HG02678 (cell line): ENCODE measurements at regions not wholly inside any gene's neighbourhood (a gene's known extent, or its start where the extent isn't known, plus 50 kb on each side); places are given as distances from the start of the nearest gene placed in this dataset.

ENCODE experiments used
- ATAC-seq: cut with Tn5 transposase; IDR thresholded peaks from one replicate; pipeline ENCODE4 v1.9.1; 2021; ENCODE audit warnings: mild to moderate bottlenecking, moderate library complexity; ENCODE audit not compliant: unreplicated experiment

DNA sequence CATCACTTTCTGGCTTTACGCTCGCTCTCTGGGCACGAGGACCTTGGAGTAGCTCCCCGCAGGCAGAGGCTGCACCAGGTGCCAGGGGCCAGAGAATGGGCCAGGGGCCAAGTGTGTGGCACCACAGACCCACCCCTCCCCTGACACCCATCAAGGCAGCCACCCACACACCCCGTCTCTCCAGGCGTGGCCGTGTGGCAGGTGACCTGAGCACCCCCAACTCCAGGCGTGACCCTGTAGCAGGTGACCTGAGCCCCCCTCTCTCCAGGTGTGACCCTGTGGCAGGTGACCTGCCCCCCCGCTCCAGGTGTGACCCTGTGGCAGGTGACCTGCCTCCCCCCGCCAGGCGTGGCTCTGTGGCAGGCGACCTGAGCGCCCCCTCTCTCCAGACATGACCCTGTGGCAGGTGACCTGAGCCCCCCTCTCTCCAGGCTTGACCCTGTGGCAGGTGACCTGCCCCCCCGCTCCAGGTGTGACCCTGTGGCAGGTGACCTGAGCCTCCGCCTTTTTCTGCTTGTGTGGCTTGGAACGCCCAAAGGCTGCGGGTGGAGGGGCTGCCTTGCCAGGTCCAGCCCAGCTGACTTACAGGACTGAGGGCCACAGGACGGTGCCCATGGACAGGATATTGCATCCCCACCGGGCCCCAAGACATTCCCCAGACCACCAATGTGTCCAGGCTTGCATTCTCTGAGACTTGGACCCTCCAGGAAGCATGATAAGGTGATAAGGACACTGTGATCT lies 667.2 kb downstream of the BRD1 start:
- no peak for ATAC-seq

GRCh38 chr22:49159711-49160110 lies 668.0 kb downstream of the BRD1 start:
- ATAC-seq: no peak

GRCh38 chr22:49158741-49159564 lies 668.7 kb downstream of the BRD1 start:
- no peak for ATAC-seq

DNA sequence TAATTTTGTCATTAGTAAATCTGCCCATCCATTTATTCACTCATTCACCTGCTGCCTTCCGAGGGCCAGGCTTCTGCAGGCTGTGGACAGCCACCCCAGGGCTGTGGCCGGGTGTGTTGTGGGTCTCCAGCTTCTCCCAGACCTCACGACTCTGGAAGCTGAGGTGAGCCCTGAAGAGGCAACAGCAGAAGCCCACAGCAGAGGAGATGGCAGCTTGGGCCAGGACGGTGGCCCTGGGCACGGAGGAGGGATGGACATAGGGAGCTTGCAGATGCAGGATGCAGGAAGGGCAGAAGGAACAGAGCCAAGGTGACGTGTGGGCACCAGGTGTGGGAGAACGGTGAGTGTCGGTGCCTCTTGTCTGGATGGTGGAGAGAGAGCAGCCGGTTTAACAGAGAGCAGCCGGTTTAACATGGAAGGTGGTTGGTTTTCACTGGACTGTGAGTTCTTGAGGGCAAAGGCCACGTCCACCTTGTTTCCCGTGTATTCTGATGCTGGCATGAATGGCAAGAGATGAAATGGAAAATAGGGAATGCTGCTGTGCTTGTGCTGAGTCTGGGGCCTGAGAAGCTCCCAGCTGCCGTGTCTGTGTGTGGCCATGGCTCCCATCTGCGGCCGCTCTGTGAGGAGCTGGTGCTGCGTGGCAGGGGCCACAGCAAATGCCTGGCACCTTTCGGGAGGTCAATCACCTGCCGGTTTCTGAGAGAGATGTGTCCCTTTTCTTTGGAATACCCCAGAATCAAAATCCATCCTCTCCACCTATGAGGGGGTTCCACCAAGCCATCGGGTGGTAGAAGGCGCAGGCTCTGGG lies 669.9 kb downstream of the BRD1 start:
- ATAC-seq: no peak

GRCh38 chr22:49156662-49157285 lies 670.9 kb downstream of the BRD1 start:
- ATAC-seq: no peak

DNA sequence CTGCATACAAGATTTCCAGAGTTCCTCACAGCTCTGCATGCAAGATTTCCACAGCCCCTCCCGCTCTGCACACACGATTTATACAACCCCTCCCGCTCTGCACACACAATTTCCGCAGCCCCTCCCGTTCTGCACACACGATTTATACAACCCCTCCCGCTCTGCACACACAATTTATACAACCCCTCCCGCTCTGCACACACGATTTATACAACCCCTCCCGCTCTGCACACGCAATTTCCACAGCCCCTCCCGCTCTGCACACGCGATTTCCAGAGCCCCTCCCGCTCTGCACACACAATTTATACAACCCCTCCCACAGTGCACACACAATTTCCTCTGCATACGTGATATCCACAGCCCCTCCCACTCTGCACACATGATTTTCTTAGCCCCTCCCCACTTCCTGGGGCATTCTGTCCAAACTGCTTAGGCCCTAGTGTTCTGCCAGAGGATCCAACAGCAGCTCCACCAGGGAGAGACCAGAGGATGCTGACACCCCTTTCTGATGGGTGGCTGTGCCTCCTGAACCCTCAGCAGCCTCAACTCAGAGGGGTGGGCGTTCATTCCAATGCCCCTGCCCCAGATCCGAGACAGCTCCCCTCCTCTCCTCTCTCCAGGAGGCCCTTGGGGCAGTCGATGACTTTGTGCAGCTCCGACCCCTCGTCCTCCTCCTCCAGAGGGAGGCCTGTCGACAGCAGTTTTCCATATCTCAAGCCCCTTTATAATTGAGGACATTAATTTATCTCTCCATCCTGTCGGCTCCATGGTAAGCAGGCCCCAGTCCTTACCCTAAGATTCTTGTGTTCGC lies 671.7 kb downstream of the BRD1 start:
- no peak for ATAC-seq

- ATAC-seq: no peak
Observed at GRCh38 chr22:49155039-49155769, 672.5 kb downstream of the BRD1 start.

- ATAC-seq: no peak
Observed at GRCh38 chr22:49154433-49154832, 673.2 kb downstream of the BRD1 start.

DNA sequence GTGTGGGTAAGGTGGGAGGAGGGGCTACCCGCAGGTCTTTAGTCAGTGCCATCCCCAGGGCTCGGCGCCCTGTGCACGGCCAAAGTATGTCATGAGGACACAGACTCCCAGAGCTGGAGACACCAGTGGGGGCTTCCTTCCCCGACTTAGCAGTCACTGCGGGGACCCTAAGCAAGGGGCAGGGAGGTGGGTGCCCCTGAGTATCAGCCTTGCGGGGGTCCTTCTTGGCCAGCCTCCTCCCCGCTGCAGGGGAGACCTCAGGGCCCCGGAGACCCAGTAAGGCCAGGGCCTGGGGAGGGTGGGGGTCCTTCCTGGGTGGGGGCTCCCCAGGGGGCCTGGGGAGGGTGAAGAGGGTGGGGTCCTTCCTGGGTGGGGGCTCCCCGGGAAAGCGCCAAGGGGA lies 673.8 kb downstream of the BRD1 start:
- ATAC-seq: no peak

- ATAC-seq: no peak
Observed at GRCh38 chr22:49152939-49153770, 674.5 kb downstream of the BRD1 start.

GRCh38 chr22:49152127-49152938 lies 675.3 kb downstream of the BRD1 start:
- ATAC-seq: no peak

DNA sequence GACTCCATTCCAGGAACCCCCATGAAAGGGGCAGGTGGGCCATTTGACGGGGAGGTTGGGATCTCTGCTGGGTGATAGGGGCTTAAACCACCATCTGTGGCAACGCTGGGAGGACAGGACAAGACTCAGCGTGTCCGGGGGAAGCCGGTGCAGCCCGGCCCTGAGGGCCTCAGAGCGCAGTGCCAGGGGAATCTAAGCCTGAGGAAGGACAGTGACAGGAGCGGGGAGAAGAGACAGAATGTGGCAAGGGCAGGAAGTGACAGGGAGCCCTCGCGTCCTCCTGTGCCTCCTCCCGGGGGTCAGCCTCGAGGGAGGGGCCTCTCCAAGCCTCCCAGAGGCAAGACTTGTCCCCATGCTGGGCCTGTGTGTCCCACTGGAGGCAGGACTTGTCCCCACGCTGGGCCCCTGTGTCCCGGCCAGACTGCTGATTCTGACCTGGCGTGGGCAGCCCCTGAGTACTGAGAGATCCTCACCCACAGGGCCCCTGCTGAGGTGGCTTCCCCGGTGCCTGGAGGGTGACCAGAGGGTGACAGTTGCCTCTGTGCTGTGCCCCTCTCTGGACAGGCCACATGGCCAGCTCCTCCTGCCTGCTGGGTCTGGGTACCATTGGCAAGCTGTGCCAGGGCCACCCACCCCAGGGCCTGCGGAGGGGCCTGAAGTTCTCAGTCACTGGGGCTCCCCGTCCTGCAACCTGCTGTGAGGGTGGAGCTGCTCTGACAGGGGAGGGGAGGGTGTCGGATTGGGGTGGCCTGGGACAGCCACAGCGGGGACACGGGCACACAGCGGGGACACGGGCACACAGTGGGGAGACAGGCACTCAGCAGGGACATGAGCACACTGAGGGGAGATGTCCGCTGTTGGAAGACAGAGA lies 676.2 kb downstream of the BRD1 start:
- ATAC-seq: no peak

DNA sequence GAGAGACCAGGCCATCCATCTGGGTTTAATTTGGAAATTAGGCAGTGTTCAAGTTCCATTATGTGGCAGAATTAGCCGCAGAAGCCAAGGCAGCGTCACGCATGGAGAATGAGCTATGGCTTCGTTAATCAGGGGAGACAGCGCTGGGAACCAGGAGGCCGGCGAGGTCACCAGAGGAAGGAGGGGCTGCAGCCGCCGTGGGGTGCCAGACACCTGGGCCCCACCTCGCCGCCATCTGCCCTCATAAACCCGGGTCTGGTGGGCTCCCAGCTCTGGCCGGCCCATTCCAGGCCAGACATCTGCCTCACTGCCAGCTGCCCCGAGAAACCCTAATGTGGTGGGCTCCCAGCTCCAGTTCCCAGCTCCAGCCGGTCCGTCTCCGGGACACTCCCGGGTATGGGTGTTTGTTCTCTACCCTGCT lies 676.9 kb downstream of the BRD1 start:
- ATAC-seq: no peak

DNA sequence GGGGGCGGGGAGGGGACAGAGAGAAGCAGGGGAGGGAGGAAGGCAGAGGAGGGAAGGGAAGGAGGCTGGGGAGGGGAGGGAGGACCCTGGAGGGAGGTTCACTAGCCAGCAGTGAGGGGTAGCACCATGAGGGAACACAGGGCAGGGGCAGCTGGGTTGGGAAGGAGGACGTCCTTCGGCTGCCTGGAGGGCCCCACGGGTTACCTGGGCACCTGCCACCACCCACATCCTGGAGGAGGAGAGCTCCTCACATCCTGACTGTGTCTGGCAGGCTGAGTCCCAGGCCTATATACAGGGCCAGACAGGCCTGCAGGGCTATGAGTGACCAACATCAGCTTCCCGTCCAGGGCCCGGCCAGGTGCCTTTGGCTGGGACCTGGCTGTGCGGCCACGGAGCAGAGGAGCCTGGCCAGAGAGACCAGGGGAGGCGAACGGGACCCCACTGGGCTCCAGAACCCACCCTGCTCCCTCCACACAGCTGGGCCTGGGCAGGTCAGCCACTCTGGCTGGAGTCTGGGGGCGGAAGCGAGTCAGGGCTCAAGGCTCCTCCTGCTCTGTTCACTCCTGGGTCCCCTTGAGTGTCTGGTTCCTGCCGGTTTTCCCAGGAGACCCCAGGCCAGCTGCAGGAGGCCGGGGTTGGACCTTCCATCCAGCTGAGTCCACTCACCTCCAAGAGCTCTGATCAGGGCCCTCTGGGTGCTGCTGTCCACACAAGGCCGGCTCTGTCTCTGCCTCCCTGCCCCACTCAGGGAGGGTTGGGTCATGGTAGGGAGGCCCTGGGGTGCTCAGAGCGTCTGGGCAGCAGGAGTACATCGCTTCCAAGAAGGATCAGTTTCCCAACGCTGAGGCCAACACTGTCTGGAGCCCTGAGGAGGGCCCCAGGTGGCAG lies 677.7 kb downstream of the BRD1 start:
- no peak for ATAC-seq

DNA sequence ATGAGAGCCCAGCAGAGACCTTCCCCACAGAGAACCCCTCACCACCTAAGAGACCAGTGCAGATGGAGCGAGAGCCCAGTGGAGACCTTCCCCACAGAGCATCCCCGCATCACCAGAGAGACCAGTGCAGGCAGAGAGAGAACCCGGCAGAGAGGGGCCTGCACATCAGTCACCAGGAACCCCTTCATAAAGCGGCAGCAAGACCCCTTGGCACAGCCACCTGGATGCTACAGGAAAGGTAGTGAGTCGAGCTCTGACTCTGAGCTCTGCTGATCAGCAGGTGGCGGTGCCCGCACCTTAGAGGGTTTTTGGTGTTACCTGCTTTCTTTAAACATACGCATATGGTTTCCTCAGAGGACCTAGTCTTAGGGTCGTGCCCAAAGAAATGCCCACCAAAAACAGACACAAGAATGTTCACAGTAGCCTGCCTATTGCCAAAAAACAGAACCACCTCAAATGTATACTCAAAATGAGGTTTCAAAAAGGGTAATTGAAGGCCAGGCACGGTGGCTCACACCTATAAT lies 678.7 kb downstream of the BRD1 start:
- no peak for ATAC-seq
